SK-N-SH (cell line): ENCODE measurements at regions not wholly inside any gene's neighbourhood (a gene's known extent, or its start where the extent isn't known, plus 50 kb on each side); places are given as distances from the start of the nearest gene placed in this dataset.

Source experiments
- EZH2phosphoT487 ChIP-seq: fragments of 200-600 bp; sonication (generic); IDR thresholded peaks from 2 replicates; pipeline ENCODE4 v1.6.1; 2017; ENCODE audit warnings: low read depth, mixed run types, mild to moderate bottlenecking, antibody characterized with exemption, moderate library complexity, borderline replicate concordance
- NFIC ChIP-seq: IDR thresholded peaks from 2 replicates; pipeline ENCODE4 v1.4.0; 2012; ENCODE audit warnings: borderline replicate concordance
- RXRA ChIP-seq: IDR thresholded peaks from 2 replicates; pipeline ENCODE4 v1.4.0; 2012; ENCODE audit warnings: low read depth, mild to moderate bottlenecking, borderline replicate concordance
- TAF1 ChIP-seq: IDR thresholded peaks from 2 replicates; pipeline ENCODE4 v1.6.1; 2012; ENCODE audit warnings: low read depth, mild to moderate bottlenecking, low read length, moderate library complexity, borderline replicate concordance
- TF ChIP-seq, protein P1 (sequence below): fragments of 200-600 bp; sonication (generic); IDR thresholded peaks from 2 replicates; pipeline ENCODE4 v1.6.1; 2017; ENCODE audit warnings: antibody characterized with exemption, mild to moderate bottlenecking, moderate library complexity
- TF ChIP-seq, protein P2 (sequence below): IDR thresholded peaks from 2 replicates; pipeline ENCODE4 v1.6.1; 2012; ENCODE audit warnings: mild to moderate bottlenecking, low read depth, low read length, moderate library complexity
- TF ChIP-seq, protein P3 (sequence below): IDR thresholded peaks from 2 replicates; pipeline ENCODE4; 2012
- TF ChIP-seq, protein P4 (sequence below): fragments of 150-350 bp; IDR thresholded peaks from 2 replicates; pipeline ENCODE4 v1.6.1; 2017; ENCODE audit warnings: antibody characterized with exemption, low read length, low read depth, borderline replicate concordance
- TF ChIP-seq, protein P5 (sequence below): fragments of 150-350 bp; IDR thresholded peaks from 2 replicates; pipeline ENCODE4 v1.6.1; 2016; ENCODE audit warnings: mild to moderate bottlenecking, low read depth, low read length

DNA sequence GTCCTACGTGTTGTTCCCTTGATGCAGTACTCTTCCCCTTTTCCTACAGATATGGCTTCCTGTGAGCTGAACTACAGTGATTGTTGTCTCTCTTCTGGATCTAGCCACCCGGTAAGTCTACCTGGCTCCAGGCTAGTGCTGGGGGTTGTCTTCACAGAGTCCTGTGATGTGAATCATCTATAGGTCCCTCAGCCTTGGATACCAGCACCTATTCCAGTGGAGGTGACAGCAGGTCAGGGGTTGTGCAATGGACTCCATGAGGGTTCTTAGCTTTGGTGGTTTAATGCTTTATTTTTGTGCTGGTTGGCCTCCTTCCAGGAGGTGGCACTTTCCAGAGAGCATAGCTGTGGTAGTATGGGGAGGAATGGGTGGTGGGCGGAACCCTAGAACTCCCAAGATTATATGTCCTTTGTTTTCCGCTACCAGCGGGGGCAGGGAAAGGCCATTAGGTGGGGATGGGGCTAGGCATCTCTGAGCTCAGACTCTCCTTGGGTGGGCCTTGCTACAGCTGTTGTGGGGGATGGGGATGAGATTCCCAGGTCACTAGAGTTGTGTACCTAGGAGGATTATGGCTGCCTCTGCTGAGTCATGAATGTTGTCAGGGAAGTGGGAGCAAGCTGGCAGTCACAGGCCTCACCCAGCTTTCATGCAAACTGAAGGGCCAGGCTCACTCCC lies 121.4 kb upstream of the ANKRD50 start:
- TF ChIP-seq, protein P1, sequence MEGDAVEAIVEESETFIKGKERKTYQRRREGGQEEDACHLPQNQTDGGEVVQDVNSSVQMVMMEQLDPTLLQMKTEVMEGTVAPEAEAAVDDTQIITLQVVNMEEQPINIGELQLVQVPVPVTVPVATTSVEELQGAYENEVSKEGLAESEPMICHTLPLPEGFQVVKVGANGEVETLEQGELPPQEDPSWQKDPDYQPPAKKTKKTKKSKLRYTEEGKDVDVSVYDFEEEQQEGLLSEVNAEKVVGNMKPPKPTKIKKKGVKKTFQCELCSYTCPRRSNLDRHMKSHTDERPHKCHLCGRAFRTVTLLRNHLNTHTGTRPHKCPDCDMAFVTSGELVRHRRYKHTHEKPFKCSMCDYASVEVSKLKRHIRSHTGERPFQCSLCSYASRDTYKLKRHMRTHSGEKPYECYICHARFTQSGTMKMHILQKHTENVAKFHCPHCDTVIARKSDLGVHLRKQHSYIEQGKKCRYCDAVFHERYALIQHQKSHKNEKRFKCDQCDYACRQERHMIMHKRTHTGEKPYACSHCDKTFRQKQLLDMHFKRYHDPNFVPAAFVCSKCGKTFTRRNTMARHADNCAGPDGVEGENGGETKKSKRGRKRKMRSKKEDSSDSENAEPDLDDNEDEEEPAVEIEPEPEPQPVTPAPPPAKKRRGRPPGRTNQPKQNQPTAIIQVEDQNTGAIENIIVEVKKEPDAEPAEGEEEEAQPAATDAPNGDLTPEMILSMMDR: no peak
- TF ChIP-seq, protein P2, sequence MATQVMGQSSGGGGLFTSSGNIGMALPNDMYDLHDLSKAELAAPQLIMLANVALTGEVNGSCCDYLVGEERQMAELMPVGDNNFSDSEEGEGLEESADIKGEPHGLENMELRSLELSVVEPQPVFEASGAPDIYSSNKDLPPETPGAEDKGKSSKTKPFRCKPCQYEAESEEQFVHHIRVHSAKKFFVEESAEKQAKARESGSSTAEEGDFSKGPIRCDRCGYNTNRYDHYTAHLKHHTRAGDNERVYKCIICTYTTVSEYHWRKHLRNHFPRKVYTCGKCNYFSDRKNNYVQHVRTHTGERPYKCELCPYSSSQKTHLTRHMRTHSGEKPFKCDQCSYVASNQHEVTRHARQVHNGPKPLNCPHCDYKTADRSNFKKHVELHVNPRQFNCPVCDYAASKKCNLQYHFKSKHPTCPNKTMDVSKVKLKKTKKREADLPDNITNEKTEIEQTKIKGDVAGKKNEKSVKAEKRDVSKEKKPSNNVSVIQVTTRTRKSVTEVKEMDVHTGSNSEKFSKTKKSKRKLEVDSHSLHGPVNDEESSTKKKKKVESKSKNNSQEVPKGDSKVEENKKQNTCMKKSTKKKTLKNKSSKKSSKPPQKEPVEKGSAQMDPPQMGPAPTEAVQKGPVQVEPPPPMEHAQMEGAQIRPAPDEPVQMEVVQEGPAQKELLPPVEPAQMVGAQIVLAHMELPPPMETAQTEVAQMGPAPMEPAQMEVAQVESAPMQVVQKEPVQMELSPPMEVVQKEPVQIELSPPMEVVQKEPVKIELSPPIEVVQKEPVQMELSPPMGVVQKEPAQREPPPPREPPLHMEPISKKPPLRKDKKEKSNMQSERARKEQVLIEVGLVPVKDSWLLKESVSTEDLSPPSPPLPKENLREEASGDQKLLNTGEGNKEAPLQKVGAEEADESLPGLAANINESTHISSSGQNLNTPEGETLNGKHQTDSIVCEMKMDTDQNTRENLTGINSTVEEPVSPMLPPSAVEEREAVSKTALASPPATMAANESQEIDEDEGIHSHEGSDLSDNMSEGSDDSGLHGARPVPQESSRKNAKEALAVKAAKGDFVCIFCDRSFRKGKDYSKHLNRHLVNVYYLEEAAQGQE: no peak
- no peak for TF ChIP-seq TAF1
- TF ChIP-seq, protein P3, sequence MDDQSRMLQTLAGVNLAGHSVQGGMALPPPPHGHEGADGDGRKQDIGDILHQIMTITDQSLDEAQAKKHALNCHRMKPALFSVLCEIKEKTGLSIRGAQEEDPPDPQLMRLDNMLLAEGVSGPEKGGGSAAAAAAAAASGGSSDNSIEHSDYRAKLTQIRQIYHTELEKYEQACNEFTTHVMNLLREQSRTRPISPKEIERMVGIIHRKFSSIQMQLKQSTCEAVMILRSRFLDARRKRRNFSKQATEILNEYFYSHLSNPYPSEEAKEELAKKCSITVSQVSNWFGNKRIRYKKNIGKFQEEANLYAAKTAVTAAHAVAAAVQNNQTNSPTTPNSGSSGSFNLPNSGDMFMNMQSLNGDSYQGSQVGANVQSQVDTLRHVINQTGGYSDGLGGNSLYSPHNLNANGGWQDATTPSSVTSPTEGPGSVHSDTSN: no peak
- TF ChIP-seq EZH2phosphoT487: no peak
- TF ChIP-seq, protein P4, sequence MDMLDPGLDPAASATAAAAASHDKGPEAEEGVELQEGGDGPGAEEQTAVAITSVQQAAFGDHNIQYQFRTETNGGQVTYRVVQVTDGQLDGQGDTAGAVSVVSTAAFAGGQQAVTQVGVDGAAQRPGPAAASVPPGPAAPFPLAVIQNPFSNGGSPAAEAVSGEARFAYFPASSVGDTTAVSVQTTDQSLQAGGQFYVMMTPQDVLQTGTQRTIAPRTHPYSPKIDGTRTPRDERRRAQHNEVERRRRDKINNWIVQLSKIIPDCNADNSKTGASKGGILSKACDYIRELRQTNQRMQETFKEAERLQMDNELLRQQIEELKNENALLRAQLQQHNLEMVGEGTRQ: no peak
- TF ChIP-seq, protein P5, sequence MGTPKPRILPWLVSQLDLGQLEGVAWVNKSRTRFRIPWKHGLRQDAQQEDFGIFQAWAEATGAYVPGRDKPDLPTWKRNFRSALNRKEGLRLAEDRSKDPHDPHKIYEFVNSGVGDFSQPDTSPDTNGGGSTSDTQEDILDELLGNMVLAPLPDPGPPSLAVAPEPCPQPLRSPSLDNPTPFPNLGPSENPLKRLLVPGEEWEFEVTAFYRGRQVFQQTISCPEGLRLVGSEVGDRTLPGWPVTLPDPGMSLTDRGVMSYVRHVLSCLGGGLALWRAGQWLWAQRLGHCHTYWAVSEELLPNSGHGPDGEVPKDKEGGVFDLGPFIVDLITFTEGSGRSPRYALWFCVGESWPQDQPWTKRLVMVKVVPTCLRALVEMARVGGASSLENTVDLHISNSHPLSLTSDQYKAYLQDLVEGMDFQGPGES: no peak
- TF ChIP-seq RXRA: no peak
- no peak for TF ChIP-seq NFIC
